ENCODE measurements at regions not wholly inside any gene's neighbourhood (a gene's known extent, or its start where the extent isn't known, plus 50 kb on each side); places are given as distances from the start of the nearest gene placed in this dataset.

GRCh38 chr2:147525819-147526489 is 318.9 kb upstream of the ACVR2A start:
- Histone ChIP-seq H3K4me3 (no peak overlapping the region), H3K36me3 (no peaks in the 10 kb centered on the region), H3K27me3 (no peaks in the 10 kb centered on the region), H3K27ac (no peak overlapping the region), H3K9me3 (no peaks in the 10 kb centered on the region), H3K4me1 (no peaks in the 10 kb centered on the region)
- no peak for TF ChIP-seq CTCF (IDR thresholded peaks at IDR 0.05)
- TF ChIP-seq POLR2AphosphoS5 (IDR thresholded peaks at IDR 0.05): no peak
- TF ChIP-seq POLR2A (IDR thresholded peaks at IDR 0.05): no peak
- DNase-seq (ENCODE audit: low spot score in 2 of 2): no peak
- intact Hi-C loops (cut with DNase I; ENCODE audit: low total_unique reads): no loop called here

GRCh38 chr2:147524912-147525311 is 319.9 kb upstream of the ACVR2A start:
- Histone ChIP-seq H3K27me3 (no peaks in the 10 kb centered on the region), H3K27ac (no peak overlapping the region)
- no peak for TF ChIP-seq POLR2A (IDR thresholded peaks at IDR 0.05)
- no peak for TF ChIP-seq CTCF (IDR thresholded peaks at IDR 0.05)

GRCh38 chr2:147523415-147523814 is 321.4 kb upstream of the ACVR2A start:
- Histone ChIP-seq H3K4me3 (no peak overlapping the region), H3K9me3 (no peaks in the 10 kb centered on the region), H3K27me3 (no peaks in the 10 kb centered on the region), H3K36me3 (no peaks in the 10 kb centered on the region), H3K4me1 (no peaks in the 10 kb centered on the region), H3K27ac (no peak overlapping the region)
- intact Hi-C loops (cut with DNase I; ENCODE audit: low total_unique reads): no loop called here
- DNase-seq (ENCODE audit: low spot score in 2 of 2): no peak
- TF ChIP-seq POLR2A (IDR thresholded peaks at IDR 0.05) (no peak), POLR2AphosphoS5 (IDR thresholded peaks at IDR 0.05) (no peak), CTCF (IDR thresholded peaks at IDR 0.05) (no peak)

More at GRCh38 chr2:147524912-147525311, 319.9 kb upstream of the ACVR2A start:
- Histone ChIP-seq H3K4me3 (no peak overlapping the region), H3K36me3 (no peaks in the 10 kb centered on the region), H3K4me1 (no peaks in the 10 kb centered on the region), H3K9me3 (no peaks in the 10 kb centered on the region)
- no peak for DNase-seq (ENCODE audit: low spot score in 2 of 2)
- intact Hi-C loops (cut with DNase I; ENCODE audit: low total_unique reads): no loop called here

- H3K36me3 ChIP-seq: no peaks in the 10 kb centered on the region
- intact Hi-C loops (cut with DNase I; ENCODE audit: low total_unique reads): no loop called here
- TF ChIP-seq POLR2AphosphoS5 (IDR thresholded peaks at IDR 0.05): no peak
- TF ChIP-seq CTCF (IDR thresholded peaks at IDR 0.05): no peak
- TF ChIP-seq POLR2A (IDR thresholded peaks at IDR 0.05): no peak
- H3K27me3 ChIP-seq: no peaks in the 10 kb centered on the region
- no peak overlapping the region for H3K4me3 ChIP-seq
- H3K27ac ChIP-seq: no peak overlapping the region
- H3K4me1 ChIP-seq: no peaks in the 10 kb centered on the region
- no peak for DNase-seq (ENCODE audit: low spot score in 2 of 2)
- H3K9me3 ChIP-seq: no peaks in the 10 kb centered on the region
Observed at GRCh38 chr2:147521936-147522335, 322.9 kb upstream of the ACVR2A start.

GRCh38 chr2:147520817-147521216 is 324.0 kb upstream of the ACVR2A start:
- Histone ChIP-seq H3K9me3 (no peaks in the 10 kb centered on the region), H3K27ac (no peak overlapping the region), H3K36me3 (no peaks in the 10 kb centered on the region), H3K4me3 (no peak overlapping the region), H3K4me1 (no peaks in the 10 kb centered on the region), H3K27me3 (no peaks in the 10 kb centered on the region)
- no peak for DNase-seq (ENCODE audit: low spot score in 2 of 2)
- intact Hi-C loops (cut with DNase I; ENCODE audit: low total_unique reads): no loop called here
- TF ChIP-seq CTCF (IDR thresholded peaks at IDR 0.05) (no peak), POLR2AphosphoS5 (IDR thresholded peaks at IDR 0.05) (no peak), POLR2A (IDR thresholded peaks at IDR 0.05) (no peak)
